Germinal center (tissue), 1 donor: ENCODE measurements at regions not wholly inside any gene's neighbourhood (a gene's known extent, or its start where the extent isn't known, plus 50 kb on each side); places are given as distances from the start of the nearest gene placed in this dataset.

Experiments
- DNase-seq: peaks from one replicate; pipeline ENCODE4 v3.0.0; 2012; ENCODE audit warnings: mixed read lengths, low spot score

- no peak for DNase-seq
Observed at GRCh38 chr1:198904321-198904720, 265.5 kb downstream of the PTPRC start.

GRCh38 chr1:198906739-198907422, 268.0 kb downstream of the PTPRC start:
- no peak for DNase-seq

GRCh38 chr1:198907423-198907746, 268.5 kb downstream of the PTPRC start:
- DNase-seq = no peak

- no peak for DNase-seq
Observed at GRCh38 chr1:198908995-198909394, 270.2 kb downstream of the PTPRC start.

- no peak for DNase-seq
Observed at GRCh38 chr1:198909973-198910372, 271.1 kb downstream of the PTPRC start.

GRCh38 chr1:198910816-198911215, 272.0 kb downstream of the PTPRC start:
- no peak for DNase-seq

GRCh38 chr1:198912046-198912445, 273.2 kb downstream of the PTPRC start:
- DNase-seq = no peak

GRCh38 chr1:198913667-198914066, 274.8 kb downstream of the PTPRC start:
- no peak for DNase-seq

- DNase-seq = no peak
Observed at GRCh38 chr1:198915327-198916231, 276.7 kb downstream of the PTPRC start.

GRCh38 chr1:198917226-198917625, 278.4 kb downstream of the PTPRC start:
- DNase-seq = no peak

- DNase-seq = no peak
Observed at GRCh38 chr1:198918920-198919319, 280.1 kb downstream of the PTPRC start.

GRCh38 chr1:198919667-198920398, 281.0 kb downstream of the PTPRC start:
- no peak for DNase-seq

GRCh38 chr1:198922638-198923430, 284.0 kb downstream of the PTPRC start:
- no peak for DNase-seq

- no peak for DNase-seq
Observed at GRCh38 chr1:198923993-198924392, 285.2 kb downstream of the PTPRC start.

- DNase-seq = no peak
Observed at GRCh38 chr1:198925567-198925966, 286.7 kb downstream of the PTPRC start.

GRCh38 chr1:198927129-198927528, 288.3 kb downstream of the PTPRC start:
- no peak for DNase-seq

GRCh38 chr1:198929111-198929604, 290.3 kb downstream of the PTPRC start:
- DNase-seq = no peak

GRCh38 chr1:198929961-198930599, 291.2 kb downstream of the PTPRC start:
- no peak for DNase-seq

GRCh38 chr1:198932351-198932991, 293.6 kb downstream of the PTPRC start:
- DNase-seq = no peak

GRCh38 chr1:198933515-198934222, 294.8 kb downstream of the PTPRC start:
- DNase-seq = no peak
